GM19193 (cell line): ENCODE measurements at regions not wholly inside any gene's neighbourhood (a gene's known extent, or its start where the extent isn't known, plus 50 kb on each side); places are given as distances from the start of the nearest gene placed in this dataset.

Experiments used
- POLR2A ChIP-seq: IDR thresholded peaks from 4 replicates; pipeline ENCODE4 v1.6.1; 2011; ENCODE audit not compliant: insufficient read depth, insufficient read length; ENCODE audit errors: extremely low read depth

DNA sequence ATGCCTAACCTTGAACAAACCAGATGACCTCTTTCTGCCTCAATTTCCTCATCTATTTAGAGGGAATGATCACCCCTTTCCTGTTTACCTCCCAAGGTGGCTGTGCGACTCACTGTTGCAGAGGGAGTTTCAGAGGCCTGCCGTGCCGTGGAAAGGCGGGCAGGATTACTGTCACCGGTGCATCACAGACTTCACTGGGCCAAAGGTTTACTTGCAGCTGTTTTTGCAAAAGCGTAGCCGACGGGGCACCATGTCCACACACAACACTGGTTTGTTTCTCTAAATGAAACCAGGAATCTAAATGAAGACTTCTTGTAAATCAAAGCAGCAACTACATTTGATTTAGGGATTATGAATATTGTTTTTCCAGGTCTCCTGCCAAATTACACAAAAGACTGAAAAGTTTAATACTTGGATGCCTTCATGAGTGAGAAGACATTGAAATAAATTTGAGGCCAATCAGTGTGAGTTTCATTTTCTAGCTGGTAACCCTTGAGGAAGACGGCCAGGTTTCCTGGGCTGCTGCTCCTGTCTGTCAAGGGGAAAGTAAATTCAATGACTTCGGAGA is 696.1 kb upstream of the TMEM132C start:
- no peak for TF ChIP-seq POLR2A

DNA sequence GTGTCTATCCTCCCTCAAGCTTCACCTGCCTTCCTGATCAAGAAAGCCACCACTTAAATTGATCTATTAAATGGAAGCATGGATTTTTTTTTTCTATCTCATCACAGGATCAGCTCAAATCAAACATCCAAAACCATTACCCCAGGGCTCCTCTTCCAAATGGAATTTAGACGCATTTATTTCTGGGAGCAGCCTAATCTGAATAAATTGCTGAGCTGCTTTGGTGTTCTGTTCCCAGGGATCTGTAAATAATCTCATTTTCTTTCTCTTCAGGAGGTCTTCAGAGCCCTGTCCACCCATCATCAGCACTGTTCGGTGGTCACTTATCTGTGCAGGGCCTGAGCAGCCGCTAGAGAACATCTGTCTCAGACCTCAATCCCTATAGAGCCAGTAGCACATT is 695.4 kb upstream of the TMEM132C start:
- no peak for TF ChIP-seq POLR2A

- TF ChIP-seq POLR2A: no peak
Measured at GRCh38 chr12:127579446-127579845, 687.5 kb upstream of the TMEM132C start.

- no peak for TF ChIP-seq POLR2A
Measured at GRCh38 chr12:127582074-127582473, 684.9 kb upstream of the TMEM132C start.

- no peak for TF ChIP-seq POLR2A
Measured at GRCh38 chr12:127583041-127583440, 683.9 kb upstream of the TMEM132C start.

DNA sequence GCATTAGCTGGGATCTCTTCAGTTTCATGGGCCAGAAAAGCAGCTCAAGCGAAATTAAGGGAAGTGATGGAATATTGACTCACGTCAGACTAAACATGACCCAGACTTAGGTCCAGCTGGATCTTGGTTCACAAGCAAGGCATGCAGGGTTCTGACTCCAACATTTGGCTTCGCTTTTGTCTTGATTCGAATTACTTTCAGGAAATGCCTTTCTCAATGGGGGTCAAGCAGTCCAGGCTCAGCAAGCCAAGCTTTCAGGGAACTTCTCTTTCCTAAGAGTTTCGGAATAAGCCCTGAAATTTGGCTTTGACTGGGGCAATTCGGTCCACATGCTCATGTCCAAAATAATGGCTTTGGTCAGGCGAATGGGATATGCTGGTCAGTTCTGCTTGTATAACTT is 678.7 kb upstream of the TMEM132C start:
- TF ChIP-seq POLR2A: no peak

DNA sequence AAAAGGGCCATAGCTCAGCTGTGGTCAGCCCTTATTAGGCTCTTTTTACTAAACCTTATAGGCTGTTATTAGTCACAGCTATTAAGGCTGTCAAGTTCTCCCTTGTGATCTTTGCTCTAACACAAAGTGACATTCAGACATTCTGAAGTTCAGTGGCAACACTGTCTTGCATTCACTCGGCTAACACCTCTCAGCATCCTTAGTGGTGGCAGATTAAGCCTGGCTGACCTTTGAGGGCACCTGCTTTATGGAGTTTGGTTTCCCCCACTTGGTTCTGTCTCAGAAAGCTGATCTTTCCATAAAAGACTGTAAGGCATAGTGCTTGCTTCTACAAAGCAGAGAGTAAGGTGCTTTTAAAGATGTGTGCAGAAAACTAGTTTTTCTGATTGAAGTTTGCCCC is 677.4 kb upstream of the TMEM132C start:
- TF ChIP-seq POLR2A: no peak

DNA sequence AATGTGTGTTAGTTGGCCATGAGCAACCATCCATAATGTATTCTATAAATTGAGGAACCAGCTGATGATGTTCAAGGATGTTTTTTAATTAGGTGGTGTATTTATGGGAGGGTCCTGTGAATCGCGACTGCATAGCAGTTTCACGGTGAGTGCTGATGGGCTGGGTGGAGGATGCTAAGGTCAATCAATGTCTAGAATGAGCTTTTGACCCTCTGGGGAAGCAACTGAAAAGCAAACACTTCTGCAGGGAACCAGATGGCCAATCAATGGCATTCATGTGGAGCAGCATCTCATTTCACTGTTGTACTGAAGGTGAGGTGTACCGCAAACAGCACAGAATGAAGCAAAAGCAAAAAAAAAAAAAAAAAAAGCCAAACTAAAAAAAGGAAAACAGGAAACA is 676.1 kb upstream of the TMEM132C start:
- TF ChIP-seq POLR2A: no peak

- no peak for TF ChIP-seq POLR2A
Measured at GRCh38 chr12:127592245-127592644, 674.7 kb upstream of the TMEM132C start.

DNA sequence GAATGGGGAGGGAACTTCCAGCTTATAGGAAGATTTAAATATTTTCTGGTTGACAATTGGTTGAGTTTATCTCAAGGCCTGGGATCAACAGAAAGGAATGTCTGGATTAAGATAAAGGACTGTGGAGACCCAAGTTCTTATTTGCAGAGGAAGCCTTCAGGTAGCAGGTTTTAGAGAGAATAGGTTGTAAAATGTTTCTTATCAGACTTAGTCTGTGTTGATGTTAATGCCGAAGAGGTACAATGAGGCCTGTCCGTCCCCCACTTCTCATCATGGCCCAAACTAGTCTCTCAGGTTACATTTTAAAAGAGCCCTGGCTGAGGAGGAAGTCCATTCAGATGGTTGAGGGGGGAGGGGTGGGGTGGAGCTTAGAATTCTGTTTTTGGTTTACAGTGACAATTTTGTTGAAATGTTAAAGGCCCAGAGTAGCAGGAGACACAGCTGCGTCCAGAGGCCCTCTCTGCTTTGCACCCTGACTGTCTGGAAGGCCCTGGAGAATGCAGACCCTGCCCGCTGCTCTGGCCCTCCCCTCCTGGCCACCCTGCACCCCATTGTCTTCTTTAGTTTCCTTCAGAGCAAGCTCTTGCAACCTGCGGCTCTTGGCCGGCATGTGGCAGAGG is 672.5 kb upstream of the TMEM132C start:
- TF ChIP-seq POLR2A: no peak

DNA sequence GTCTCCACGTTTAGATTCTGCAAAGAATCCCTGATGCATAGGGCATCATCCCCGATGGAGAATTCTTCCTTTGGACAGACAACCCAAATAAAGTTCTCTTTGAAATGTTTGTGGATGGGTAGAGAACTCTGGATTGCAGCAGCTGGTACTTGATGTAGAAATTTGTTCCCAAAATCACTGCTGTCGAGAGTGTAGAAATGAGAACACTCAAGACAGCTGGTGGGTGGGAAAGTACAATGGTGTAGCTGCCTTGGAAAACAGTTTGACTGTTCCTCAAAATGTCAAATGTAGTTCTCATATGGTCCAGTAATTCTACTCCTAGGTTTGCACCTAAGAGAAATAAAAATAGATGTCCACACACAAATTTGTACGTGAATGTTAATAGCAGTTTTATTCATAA is 671.5 kb upstream of the TMEM132C start:
- no peak for TF ChIP-seq POLR2A

DNA sequence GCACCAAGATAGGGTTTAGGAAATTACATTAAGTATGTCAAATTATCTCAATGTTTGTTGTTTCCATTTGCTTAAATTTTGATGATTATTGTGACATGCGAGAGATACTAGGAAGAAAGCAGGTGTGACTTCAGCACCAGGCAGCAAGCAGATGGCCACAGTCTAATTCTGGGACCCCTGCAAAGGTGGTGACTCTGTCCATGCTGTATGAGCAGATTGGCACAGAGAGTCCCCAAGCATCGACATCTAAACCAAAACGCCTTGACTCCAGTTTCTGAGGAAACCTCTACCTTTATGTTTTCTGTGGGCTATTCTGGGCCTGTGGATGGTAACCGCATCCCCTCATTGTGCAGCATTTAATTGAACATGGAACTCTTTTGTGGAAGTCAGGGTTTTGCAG is 670.1 kb upstream of the TMEM132C start:
- TF ChIP-seq POLR2A: no peak

DNA sequence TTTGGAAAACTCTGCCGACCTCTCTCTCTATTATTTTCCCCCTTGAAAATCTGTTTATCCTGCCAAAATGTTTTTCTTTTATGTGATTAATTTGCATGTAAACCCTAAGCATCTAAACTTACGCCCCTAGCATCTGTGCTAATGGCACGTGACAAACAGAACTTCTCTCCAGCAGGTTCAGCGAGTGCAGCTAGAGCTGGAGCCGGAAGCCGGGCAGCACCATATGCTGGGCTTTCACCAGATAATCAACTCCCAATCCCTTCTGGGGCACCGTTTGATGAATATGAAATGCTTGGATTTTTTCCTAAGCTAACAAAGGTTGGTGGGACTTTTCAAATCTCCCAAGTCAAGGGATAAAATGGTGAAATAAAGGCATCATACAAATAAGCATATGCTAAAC is 667.5 kb upstream of the TMEM132C start:
- no peak for TF ChIP-seq POLR2A

- TF ChIP-seq POLR2A: no peak
Measured at GRCh38 chr12:127600211-127600610, 666.8 kb upstream of the TMEM132C start.

DNA sequence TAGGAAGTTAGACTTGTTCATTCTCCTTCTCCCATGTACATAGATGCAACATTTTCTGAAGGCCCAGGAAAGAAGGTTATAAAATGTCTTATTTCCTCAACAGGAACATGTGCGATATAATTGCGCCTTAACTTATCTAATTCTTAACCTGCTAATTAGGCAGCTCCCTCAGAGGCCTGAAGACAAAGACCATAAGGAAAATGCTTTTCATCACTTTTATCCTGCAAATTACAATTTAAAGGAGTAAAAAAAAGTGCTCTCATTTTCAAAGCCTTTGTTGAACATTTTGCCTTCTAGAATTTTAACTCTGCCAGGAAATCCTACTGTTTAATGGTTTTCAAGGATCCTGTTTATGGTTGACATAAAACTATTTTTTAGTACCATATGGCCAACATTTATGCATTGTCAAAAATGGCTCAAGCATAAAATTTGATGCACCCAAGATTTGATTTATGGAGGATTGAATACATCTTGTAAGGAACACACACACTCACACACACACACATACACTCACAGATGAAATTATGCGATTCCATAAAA is 660.4 kb upstream of the TMEM132C start:
- TF ChIP-seq POLR2A: no peak

GRCh38 chr12:127607146-127607725 is 659.7 kb upstream of the TMEM132C start:
- TF ChIP-seq POLR2A: no peak
